GM18873 (cell line): ENCODE measurements at regions not wholly inside any gene's neighbourhood (a gene's known extent, or its start where the extent isn't known, plus 50 kb on each side); places are given as distances from the start of the nearest gene placed in this dataset.
"Not testable (repeated sequence)": the region's sequence is repeated elsewhere in the genome, so short reads cannot be mapped to it uniquely, and the experiment has no call there.

Experiments
- ATAC-seq: cut with Tn5 transposase; IDR thresholded peaks from one replicate; pipeline ENCODE4 v1.9.1; 2021; ENCODE audit warnings: mild to moderate bottlenecking, moderate library complexity, moderate number of reproducible peaks; ENCODE audit not compliant: unreplicated experiment, low FRiP score

DNA sequence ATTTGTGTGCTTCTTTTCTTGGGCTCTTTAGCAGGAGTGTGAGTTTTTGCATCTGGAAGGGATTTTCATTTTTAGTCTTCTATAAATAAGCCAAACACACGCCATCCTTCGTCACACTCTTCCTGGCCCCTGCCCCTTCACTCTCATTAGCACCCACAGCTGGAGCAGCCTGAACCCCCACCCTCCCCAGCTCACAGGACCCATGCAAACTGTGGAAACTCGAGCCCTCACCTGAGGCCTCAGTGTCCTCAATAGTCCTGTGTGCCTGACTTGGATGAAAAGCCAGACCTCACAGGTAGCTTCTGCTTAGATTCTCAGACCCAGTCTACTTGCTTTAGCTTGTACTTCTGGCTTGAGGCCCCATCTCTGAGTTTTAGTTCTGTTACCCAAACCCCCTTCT lies 167.9 kb downstream of the MTHFS start:
- no peak for ATAC-seq

- ATAC-seq: no peak
These were observed 160.3 kb downstream of the MTHFS start for GRCh38 chr15:79736435-79737000.

- no peak for ATAC-seq
These were observed 158.7 kb downstream of the MTHFS start for GRCh38 chr15:79738143-79738542.

DNA sequence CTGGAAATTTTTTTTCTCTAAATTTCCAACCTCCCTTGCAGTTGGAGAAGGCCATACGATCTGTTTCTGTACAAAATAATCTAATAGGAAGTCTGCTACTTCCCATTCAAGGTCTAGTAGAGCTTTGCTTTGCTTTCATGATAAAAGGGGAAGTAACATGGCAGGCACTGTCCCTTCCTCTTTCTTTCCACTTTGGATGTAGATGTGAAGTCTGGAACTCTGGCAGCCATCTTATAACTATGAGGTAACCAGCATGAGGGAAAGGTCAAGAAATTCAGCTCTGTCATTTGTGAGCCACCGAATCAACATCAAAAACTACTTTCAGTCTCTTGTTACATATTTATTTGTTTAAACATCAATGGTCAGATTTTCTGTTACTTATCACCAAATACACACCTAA lies 156.3 kb downstream of the MTHFS start:
- ATAC-seq: no peak

GRCh38 chr15:79743032-79743431 lies 153.8 kb downstream of the MTHFS start:
- ATAC-seq: no peak

DNA sequence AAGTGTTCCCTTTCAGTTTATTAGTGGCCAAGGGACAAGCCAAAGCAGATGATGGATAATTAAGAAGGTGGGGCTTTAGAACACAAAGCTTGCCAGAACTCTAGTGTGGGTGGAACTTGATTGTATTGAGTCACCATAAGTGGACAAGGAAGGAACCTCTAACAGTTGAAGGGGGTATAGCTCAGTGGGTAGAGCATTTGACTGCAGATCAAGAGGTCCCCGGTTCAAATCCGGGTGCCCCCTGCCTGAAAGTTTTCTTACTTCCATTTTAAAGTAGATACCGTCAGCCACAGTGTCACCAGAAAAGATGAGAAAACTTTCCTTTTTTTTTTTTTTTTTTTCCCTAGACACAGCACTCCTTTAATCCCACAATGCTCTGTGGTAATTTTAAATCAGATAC lies 152.3 kb downstream of the MTHFS start:
- ATAC-seq: not testable (repeated sequence)

DNA sequence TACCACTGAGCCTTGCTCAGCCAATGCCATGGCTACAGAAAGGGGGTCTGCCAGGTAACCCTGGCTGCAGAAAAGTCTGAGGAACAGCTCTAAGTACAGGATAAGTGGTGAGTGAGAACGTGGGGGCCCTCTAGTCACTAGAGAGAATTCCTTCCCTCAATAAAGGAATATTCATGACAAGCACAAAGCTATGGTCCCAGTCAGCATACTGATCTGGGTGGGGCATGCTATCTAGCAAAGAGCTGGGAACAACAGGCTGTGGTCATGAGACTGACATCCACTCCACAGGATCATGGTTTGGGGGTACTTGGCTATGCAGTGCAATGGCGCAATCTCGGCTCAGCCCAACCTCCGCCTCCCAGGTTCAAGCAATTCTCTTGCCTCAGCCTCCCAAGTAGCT lies 140.4 kb downstream of the MTHFS start:
- no peak for ATAC-seq

DNA sequence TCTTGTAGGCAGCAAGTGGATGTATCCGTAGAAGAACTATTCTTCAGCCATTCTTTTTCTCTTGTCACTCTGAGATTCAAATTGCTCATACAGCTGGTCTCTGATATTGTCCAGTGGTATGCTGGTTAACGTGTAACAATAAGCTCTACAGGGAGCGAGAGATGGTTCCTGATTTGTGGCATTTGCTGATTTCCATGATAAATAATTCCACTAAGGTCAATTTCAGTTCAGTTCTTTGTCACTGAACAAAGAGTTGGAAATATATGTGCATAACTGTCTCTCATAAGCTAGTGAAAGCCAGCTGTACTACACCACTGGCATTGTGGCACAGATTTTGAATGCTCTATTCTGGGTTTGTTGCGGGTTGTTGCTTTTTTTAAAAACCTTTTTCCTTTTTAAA lies 131.7 kb downstream of the MTHFS start:
- ATAC-seq: no peak

DNA sequence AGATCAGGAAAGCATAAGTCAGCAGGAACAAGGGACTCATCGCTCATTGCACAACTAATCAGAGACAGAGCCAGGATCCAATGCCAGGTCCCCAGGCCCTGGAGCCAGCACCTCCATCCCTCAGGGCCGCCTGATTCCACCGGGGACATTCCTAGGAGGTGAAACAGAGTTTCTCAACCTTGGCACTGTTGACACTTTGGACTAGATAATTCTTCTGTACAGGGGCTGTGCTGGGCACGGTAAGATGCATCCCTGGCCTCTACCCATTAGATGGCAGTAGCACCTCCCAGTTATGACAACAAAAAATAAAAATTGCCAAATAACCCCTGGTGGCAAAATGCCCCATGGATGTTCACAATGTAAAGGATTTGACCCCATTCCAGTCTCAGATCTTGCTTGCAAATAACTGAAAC lies 127.7 kb downstream of the MTHFS start:
- ATAC-seq: no peak

DNA sequence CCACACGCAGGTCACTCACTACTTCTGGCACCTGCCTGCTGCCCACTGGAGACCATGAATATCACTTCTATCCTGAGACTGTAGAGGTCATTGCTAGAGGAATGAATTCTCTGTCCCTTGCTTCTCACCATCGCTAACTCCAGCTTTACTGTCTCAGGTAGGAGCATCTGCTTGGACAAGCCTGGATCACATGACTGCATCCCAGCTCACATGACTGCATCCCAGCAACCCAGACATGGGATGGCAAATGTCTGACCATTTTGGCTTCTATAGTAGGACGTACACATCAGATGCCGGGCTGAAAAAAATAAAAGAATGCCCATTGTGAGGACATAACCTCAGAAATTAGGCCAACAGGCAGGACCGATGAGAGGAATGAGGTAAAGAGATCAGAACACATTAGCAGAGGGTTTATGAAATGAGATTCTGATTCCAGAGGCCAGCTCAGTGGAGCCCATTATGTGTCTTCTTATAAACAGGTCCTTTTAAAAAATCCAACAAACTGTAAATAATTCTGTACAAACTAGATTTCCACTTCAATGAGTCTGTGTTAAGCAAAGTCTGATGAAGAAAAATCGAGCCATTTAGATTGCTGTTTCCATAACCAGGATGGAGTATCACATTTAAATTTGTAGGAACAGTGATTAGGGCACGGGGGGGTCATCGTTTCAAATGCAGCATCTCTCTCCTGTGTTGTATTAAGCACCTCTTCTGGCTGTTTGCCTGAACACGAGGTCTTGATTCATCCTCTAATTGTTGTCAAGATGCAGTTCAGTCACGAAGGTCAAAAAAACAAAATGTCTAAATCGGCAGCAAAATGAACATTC lies 126.7 kb downstream of the MTHFS start:
- ATAC-seq: no peak

GRCh38 chr15:79773128-79773527 lies 123.7 kb downstream of the MTHFS start:
- no peak for ATAC-seq

DNA sequence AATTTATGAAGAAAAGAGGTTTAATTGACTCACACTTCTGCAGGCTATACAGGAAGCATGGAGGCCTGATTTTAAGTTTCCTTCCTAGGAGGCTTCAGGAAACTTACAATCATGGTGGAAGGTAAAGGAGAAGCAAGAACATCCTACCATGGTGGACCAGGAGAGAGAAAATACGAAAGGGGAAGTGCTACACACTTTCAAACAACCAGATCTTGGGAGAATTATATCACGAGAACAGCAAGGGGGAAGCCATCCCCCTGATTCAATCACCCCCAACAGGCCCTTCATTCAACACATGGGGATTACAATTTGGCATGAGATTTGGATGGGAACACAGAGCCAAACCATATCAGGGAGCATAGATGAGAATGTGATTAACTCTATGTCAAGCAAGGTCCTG lies 121.0 kb downstream of the MTHFS start:
- no peak for ATAC-seq

DNA sequence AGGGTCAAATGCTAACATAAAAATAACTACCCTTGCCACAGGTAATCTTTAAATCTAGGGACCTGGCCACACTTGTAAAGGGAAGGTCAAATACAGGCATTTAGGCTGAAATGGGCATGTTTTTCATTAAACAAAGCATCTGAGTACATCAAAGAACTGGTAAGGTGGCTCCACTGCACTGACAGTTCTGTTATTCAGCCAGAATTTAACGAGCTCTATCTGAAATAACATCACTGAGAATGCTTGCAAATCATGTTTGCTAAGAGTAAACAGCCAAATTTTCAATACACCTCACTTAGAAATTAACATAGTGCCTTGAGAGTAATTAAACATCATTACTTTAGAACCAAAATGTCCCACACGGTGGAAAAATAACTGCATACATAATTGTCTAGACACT lies 118.9 kb downstream of the MTHFS start:
- ATAC-seq: no peak

DNA sequence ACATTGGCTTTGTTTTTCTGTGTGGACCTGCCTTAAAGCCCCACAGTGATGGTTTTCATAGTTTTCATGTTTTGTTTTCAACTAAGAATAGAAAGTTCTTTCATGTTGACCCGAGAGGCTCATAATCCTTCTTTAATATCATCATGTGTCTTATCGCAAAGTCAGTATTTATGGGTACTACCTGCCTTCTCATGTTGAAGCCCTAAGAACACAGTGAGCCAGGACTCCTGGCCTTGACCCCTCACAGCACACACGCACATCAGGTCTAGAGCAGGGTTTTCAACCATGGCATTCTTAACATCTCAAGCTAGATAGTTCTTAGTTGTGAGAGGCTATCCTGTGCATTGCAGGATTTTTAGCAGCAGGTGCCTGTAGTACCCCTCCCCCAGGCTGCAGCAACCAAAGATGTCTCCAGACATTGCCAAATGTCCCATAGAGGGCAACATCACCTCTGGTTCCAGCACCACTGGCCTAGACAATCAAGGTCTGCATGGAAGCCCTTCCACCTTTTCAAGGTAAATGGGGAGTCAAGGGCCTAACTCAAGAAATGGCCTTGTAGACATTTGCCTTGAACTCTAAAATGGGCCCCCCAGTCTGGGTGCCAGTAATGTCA lies 118.3 kb downstream of the MTHFS start:
- no peak for ATAC-seq

DNA sequence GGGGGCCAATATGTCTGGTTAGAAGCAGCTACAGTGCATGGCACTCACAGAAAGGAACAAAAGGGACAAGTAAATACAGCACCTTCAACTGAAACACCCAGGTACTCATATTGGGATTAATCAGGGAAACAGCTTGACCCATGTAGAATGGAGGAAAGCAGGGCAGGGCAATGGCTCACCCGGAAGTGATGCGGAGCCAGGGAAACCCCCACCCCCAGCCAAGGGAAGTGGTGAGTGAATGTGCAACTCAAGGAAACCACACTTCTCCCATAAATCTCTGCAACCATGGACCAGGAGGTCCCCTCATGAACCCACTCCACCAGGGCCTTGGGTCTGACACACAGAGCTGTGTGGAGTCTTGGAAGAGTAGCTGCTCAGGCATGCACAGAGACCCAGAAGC lies 117.1 kb downstream of the MTHFS start:
- ATAC-seq: no peak

DNA sequence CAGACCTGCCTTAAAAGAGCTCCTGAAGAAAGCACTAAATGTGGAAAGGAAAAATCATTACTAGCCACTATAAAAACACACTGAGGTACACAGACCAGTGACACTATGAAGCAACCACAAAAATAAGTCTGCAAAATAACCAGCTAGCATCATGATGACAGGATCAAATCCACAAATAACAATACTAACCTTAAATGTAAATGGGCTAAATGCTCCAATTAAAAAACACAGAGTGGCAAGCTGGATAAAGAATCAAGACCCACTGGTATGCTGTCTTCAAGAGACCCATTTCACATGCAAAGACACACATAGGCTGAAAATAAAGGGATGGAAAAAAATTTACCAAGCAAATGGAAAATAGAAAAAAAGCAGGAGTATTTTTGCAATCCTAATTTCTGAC lies 114.5 kb downstream of the MTHFS start:
- ATAC-seq: not testable (repeated sequence)
